ENCODE measurements at regions not wholly inside any gene's neighbourhood (a gene's known extent, or its start where the extent isn't known, plus 50 kb on each side); places are given as distances from the start of the nearest gene placed in this dataset.

GRCh38 chr16:79748629-79749028 is 148.1 kb upstream of the MAF start:
- H3K9me3 Mint-ChIP-seq = peaks cover 0 to 3% of the 10 kb centered on the region in 2 experiments; a peak in 2 of 5 replicates
- H2BK15ac ChIP-seq (ENCODE audit: low read depth, low read length) = no peak overlapping the region
- H3K79me1 ChIP-seq (ENCODE audit: insufficient read depth, low read depth, low read length, poor library complexity, severe bottlenecking) = no peaks in the 10 kb centered on the region
- H3T11ph ChIP-seq (ENCODE audit: low read length) = no peak overlapping the region
- no peak overlapping the region for H4K5ac ChIP-seq (ENCODE audit: insufficient read length, low read depth, low read length)
- H3K18ac ChIP-seq (ENCODE audit: insufficient read length, low read depth, low read length) = no peak overlapping the region
- no peak overlapping the region for H2BK120ac ChIP-seq (ENCODE audit: low read depth, low read length, poor library complexity, severe bottlenecking)
- H3K9ac ChIP-seq (ENCODE audit: extremely low read depth, insufficient read length, low read length) = no peak overlapping the region
- no peak for DNase-seq
- H3K27me3 Mint-ChIP-seq (ENCODE audit: low read depth) = no peaks in the 10 kb centered on the region; the same call in 1 of the 2 replicates
- H3K9me3 ChIP-seq (ENCODE audit: control insufficient read depth, low read depth, low read length) = no peaks in the 10 kb centered on the region
- no peak overlapping the region for H3K4me3 Mint-ChIP-seq
- no peak overlapping the region for H3K4ac ChIP-seq (ENCODE audit: low read depth, low read length)
- TF ChIP-seq CTCF (conservative IDR thresholded peaks at IDR 0.05) = no peak
- no peak overlapping the region for H3K27ac ChIP-seq (ENCODE audit: insufficient read length, low read depth, low read length)
- H3K56ac ChIP-seq (ENCODE audit: insufficient read length, low read depth, low read length) = no peak overlapping the region
- no peak overlapping the region for H4K91ac ChIP-seq (ENCODE audit: insufficient read length, low read depth, low read length)
- H4K20me1 ChIP-seq (ENCODE audit: control insufficient read depth, insufficient read depth, insufficient read length) = no peaks in the 10 kb centered on the region
- H3K79me2 ChIP-seq (ENCODE audit: insufficient read depth, low read length) = no peaks in the 10 kb centered on the region
- no peaks in the 10 kb centered on the region for H3K4me1 Mint-ChIP-seq
- no peak overlapping the region for H3K4me2 ChIP-seq (ENCODE audit: insufficient read depth, insufficient read length, low read length)
- peaks cover 0 to 2% (median 0%) of the 10 kb centered on the region in 3 experiments; a peak in 3 of 7 replicates for H3K36me3 Mint-ChIP-seq (ENCODE audit: insufficient read depth in 1 of 3, low read depth in 3 of 3)
- no peak overlapping the region for H4K8ac ChIP-seq (replicated peaks; ENCODE audit: insufficient read length, low read depth, low read length)
- no peak overlapping the region for H3K23ac ChIP-seq (ENCODE audit: insufficient read length, low read depth, low read length)
- H2AFZ ChIP-seq (ENCODE audit: low read length) = no peak overlapping the region
- H2BK12ac ChIP-seq (ENCODE audit: insufficient read length, low read depth, low read length) = no peak overlapping the region
- H3K23me2 ChIP-seq (ENCODE audit: insufficient read length, low read depth, low read length, poor library complexity, severe bottlenecking) = no peaks in the 10 kb centered on the region
- H2BK5ac ChIP-seq (ENCODE audit: insufficient read length, low read length) = no peak overlapping the region
- H2BK20ac ChIP-seq (ENCODE audit: low read depth, low read length, poor library complexity, severe bottlenecking) = no peak overlapping the region
- no peak overlapping the region for H2AK5ac ChIP-seq (ENCODE audit: insufficient read length, low read length)
- no peaks in the 10 kb centered on the region for H3K27me3 ChIP-seq (ENCODE audit: insufficient read depth, low read length)
- no peaks in the 10 kb centered on the region for H3K4me1 ChIP-seq (ENCODE audit: insufficient read depth, low read length)
- no peak overlapping the region for H3K27ac Mint-ChIP-seq
- no peak overlapping the region for H3K14ac ChIP-seq (ENCODE audit: insufficient read depth, low read length)
- WGBS (ENCODE audit: extremely low coverage, insufficient read length, low lambda C conversion rate) = no CpG with 5 or more reads among the region's 2 CpGs

Measured in H9 (cell line).